H1 (cell line): ENCODE measurements at regions not wholly inside any gene's neighbourhood (a gene's known extent, or its start where the extent isn't known, plus 50 kb on each side); places are given as distances from the start of the nearest gene placed in this dataset.

Experiments
- BRCA1 ChIP-seq: IDR thresholded peaks from 2 replicates; pipeline ENCODE4 v1.6.1; 2012; ENCODE audit warnings: low read depth, low read length, improper control_type of control experiment
- CBX8 ChIP-seq: fragments of 300-800, 300-1000 bp; sonication (generic); IDR thresholded peaks from 2 replicates; pipeline ENCODE4 v1.7.1; 2016; ENCODE audit warnings: low read depth, low read length, borderline replicate concordance
- CTCF ChIP-seq, 3 experiments: IDR thresholded peaks; 1 replicate in 2 of 3; 2 replicates in 1 of 3; pipeline versions ENCODE4 v1.5.1 to v1.6.1; 2011; ENCODE audit warnings: low read length in 3 of 3, mild to moderate bottlenecking in 3 of 3, inconsistent platforms in 2 of 3, low read depth in 1 of 3, moderate library complexity in 1 of 3; ENCODE audit not compliant: insufficient read depth in 1 of 3; ENCODE audit errors: control extremely low read depth in 1 of 3
- EZH2 ChIP-seq: fragments of 200-600 bp; sonication (generic); IDR thresholded peaks from 2 replicates; pipeline ENCODE4 v1.7.1; 2012; ENCODE audit warnings: low read depth, mild to moderate bottlenecking, moderate library complexity, low read length, inconsistent platforms; ENCODE audit not compliant: severe bottlenecking
- HDAC2 ChIP-seq, 2 experiments: fragments of 300-600 bp in 1 of 2; sonication (generic) in 1 of 2; IDR thresholded peaks; 2 replicates each; pipeline ENCODE4 v1.6.1; 2011 to 2012; ENCODE audit warnings: low read depth in 2 of 2, low read length in 2 of 2, mild to moderate bottlenecking in 2 of 2, moderate library complexity in 2 of 2, borderline replicate concordance in 1 of 2, inconsistent platforms in 1 of 2
- HDAC6 ChIP-seq: IDR thresholded peaks from one replicate; pipeline ENCODE4 v1.7.1; 2012; ENCODE audit warnings: low read depth, mild to moderate bottlenecking, inconsistent platforms, low read length, moderate library complexity
- NRF1 ChIP-seq: IDR thresholded peaks from 2 replicates; pipeline ENCODE4 v1.6.1; 2011; ENCODE audit warnings: mild to moderate bottlenecking, low read depth, low read length, improper control_type of control experiment
- POLR2A ChIP-seq, 2 experiments: IDR thresholded peaks; 1 replicate in 1 of 2; 2 replicates in 1 of 2; pipeline ENCODE4 v1.6.1; 2011; ENCODE audit warnings: low read depth in 2 of 2, low read length in 2 of 2, mild to moderate bottlenecking in 2 of 2; ENCODE audit errors: control extremely low read depth in 1 of 2
- RAD21 ChIP-seq, 2 experiments: IDR thresholded peaks in 1 of 2; conservative IDR thresholded peaks in 1 of 2; 2 replicates each; pipeline ENCODE4 v1.6.1; 2011; ENCODE audit warnings: low read depth in 2 of 2, low read length in 2 of 2, improper control_type of control experiment in 1 of 2, inconsistent platforms in 1 of 2, mild to moderate bottlenecking in 1 of 2, moderate library complexity in 1 of 2
- TAF7 ChIP-seq: optimal IDR thresholded peaks from 2 replicates; pipeline ENCODE3; 2011; ENCODE audit warnings: low read depth, mild to moderate bottlenecking, inconsistent platforms, low read length, moderate library complexity, borderline replicate concordance
- TCF12 ChIP-seq: IDR thresholded peaks from 2 replicates; pipeline ENCODE4 v1.6.1; 2011; ENCODE audit warnings: low read depth, mild to moderate bottlenecking, low read length

- TF ChIP-seq EZH2 (no peak), HDAC2 (IDR thresholded peaks at IDR 0.05; ENCODE audit: borderline replicate concordance in 1 of 2, low read depth in 2 of 2, low read length in 2 of 2) (no peak), HDAC6 (no peak), CTCF (IDR thresholded peaks at IDR 0.05; ENCODE audit: control extremely low read depth in 1 of 3, insufficient read depth in 1 of 3, low read depth in 1 of 3, low read length in 3 of 3) (no peak), TAF7 (no peak), NRF1 (no peak), POLR2A (IDR thresholded peaks at IDR 0.05; ENCODE audit: control extremely low read depth in 1 of 2, low read depth in 2 of 2, low read length in 2 of 2) (no peak), RAD21 (IDR thresholded peaks at IDR 0.05 in 1 of 2, conservative IDR thresholded peaks at IDR 0.05 in 1 of 2; ENCODE audit: low read depth in 2 of 2, low read length in 2 of 2) (peak in 1 of 2 experiments; percentile 15; a peak in 1 of 4 replicates), TCF12 (no peak), CBX8 (no peak), BRCA1 (no peak)
Measured at GRCh38 chr6:85824329-85824728, 181.6 kb upstream of the SYNCRIP start.
